OCI-LY3 (cell line): ENCODE measurements at regions not wholly inside any gene's neighbourhood (a gene's known extent, or its start where the extent isn't known, plus 50 kb on each side); places are given as distances from the start of the nearest gene placed in this dataset.
A peak's percentile ranks its signal among the peaks of the same experiment; 100 is the strongest.

Experiments
- H2AFZ ChIP-seq: fragments of 200-600, 300-600 bp; shearing (Covaris generic); 2 replicates; pipeline ENCODE4 v1.6.0; 2014; ENCODE audit warnings: antibody characterized with exemption, low read depth, low read length
- H3K27ac ChIP-seq: fragments of 200-600, 300-600 bp; sonication (generic); 2 replicates; pipeline ENCODE4 v1.5.1; 2014; ENCODE audit warnings: mild to moderate bottlenecking, low read length, moderate library complexity, mixed read lengths
- H3K27me3 ChIP-seq: fragments of 200-600, 300-600 bp; sonication (generic); 2 replicates; pipeline ENCODE4 v1.6.1; 2014; ENCODE audit warnings: low read depth, low read length, mixed read lengths
- H3K36me3 ChIP-seq: fragments of 200-600, 300-600 bp; sonication (generic); replicated peaks from 2 replicates; pipeline ENCODE3; 2014; ENCODE audit warnings: low read depth, low read length, mixed read lengths
- H3K4me1 ChIP-seq: fragments of 300-600, 200-600 bp; sonication (generic); 2 replicates; pipeline ENCODE4 v1.6.1; 2014; ENCODE audit warnings: low read length, mixed read lengths
- H3K4me2 ChIP-seq: fragments of 200-600, 300-600 bp; sonication (generic); 2 replicates; pipeline ENCODE4 v1.6.1; 2014; ENCODE audit warnings: low read length, mixed read lengths
- H3K4me3 ChIP-seq: fragments of 300-600, 200-600 bp; sonication (generic); 2 replicates; pipeline ENCODE4 v1.5.1; 2014; ENCODE audit warnings: antibody characterized with exemption, mild to moderate bottlenecking, low read length, moderate library complexity
- H3K79me2 ChIP-seq: fragments of 300-600, 200-600 bp; shearing (Covaris generic); 2 replicates; pipeline ENCODE4 v1.6.1; 2014; ENCODE audit warnings: mild to moderate bottlenecking, low read length, mixed read lengths
- H3K9ac ChIP-seq: fragments of 300-600, 200-600 bp; shearing (Covaris generic); 2 replicates; pipeline ENCODE4 v1.6.0; 2014; ENCODE audit warnings: mild to moderate bottlenecking, low read length, moderate library complexity
- H3K9me3 ChIP-seq: fragments of 200-600, 300-600 bp; shearing (Covaris generic); 2 replicates; pipeline ENCODE4 v1.6.1; 2014; ENCODE audit warnings: low read length, mixed read lengths; ENCODE audit not compliant: insufficient read depth
- H4K20me1 ChIP-seq: fragments of 200-600, 300-600 bp; sonication (generic); 2 replicates; pipeline ENCODE4 v1.6.1; 2016; ENCODE audit warnings: low read length, mixed read lengths; ENCODE audit not compliant: insufficient read depth
- CTCF ChIP-seq: fragments of 200-600, 300-600 bp; sonication (generic); IDR thresholded peaks from 2 replicates; pipeline ENCODE4 v1.5.1; 2014; ENCODE audit warnings: antibody characterized with exemption, low read length, low read depth
- EZH2phosphoT487 ChIP-seq: fragments of 200-600 bp; shearing (Covaris generic); IDR thresholded peaks from 2 replicates; pipeline ENCODE4 v1.6.1; 2018; ENCODE audit warnings: antibody characterized with exemption, mixed run types, low read depth

- Histone ChIP-seq H3K36me3 (no peaks in the 10 kb centered on the region), H4K20me1 (no peaks in the 10 kb centered on the region), H3K9ac (no peak overlapping the region), H3K9me3 (no peaks in the 10 kb centered on the region), H3K27ac (no peak overlapping the region), H3K79me2 (no peaks in the 10 kb centered on the region), H2AFZ (no peak overlapping the region), H3K4me3 (no peak overlapping the region), H3K27me3 (no peaks in the 10 kb centered on the region), H3K4me2 (no peak overlapping the region), H3K4me1 (peaks cover 11% of the 10 kb centered on the region)
- TF ChIP-seq CTCF (no peak), EZH2phosphoT487 (no peak)
These were observed 55.6 kb upstream of the TESK1 start for GRCh38 chr9:35549441-35549840.

- Histone ChIP-seq H3K27ac (no peak overlapping the region), H3K9me3 (no peaks in the 10 kb centered on the region), H3K36me3 (no peaks in the 10 kb centered on the region), H3K4me3 (no peak overlapping the region), H3K79me2 (no peaks in the 10 kb centered on the region), H4K20me1 (no peaks in the 10 kb centered on the region), H3K9ac (no peak overlapping the region), H3K4me1 (peaks cover 11% of the 10 kb centered on the region), H3K27me3 (no peaks in the 10 kb centered on the region), H2AFZ (no peak overlapping the region), H3K4me2 (no peak overlapping the region)
- no peak for TF ChIP-seq EZH2phosphoT487
- TF ChIP-seq CTCF: no peak
These were observed 52.7 kb upstream of the TESK1 start for GRCh38 chr9:35552376-35552775.

GRCh38 chr9:35552837-35553236 lies 52.2 kb upstream of the TESK1 start:
- no peaks in the 10 kb centered on the region for H3K79me2 ChIP-seq
- H3K4me2 ChIP-seq: no peak overlapping the region; the same call in 1 of the 2 replicates
- peaks cover 11% of the 10 kb centered on the region for H3K4me1 ChIP-seq
- H3K9ac ChIP-seq: no peak overlapping the region
- no peaks in the 10 kb centered on the region for H3K9me3 ChIP-seq
- H3K4me3 ChIP-seq: no peak overlapping the region
- no peak overlapping the region for H2AFZ ChIP-seq
- H3K27me3 ChIP-seq: no peaks in the 10 kb centered on the region
- no peaks in the 10 kb centered on the region for H3K36me3 ChIP-seq
- no peak for TF ChIP-seq EZH2phosphoT487
- no peak for TF ChIP-seq CTCF
- no peaks in the 10 kb centered on the region for H4K20me1 ChIP-seq
- no peak overlapping the region for H3K27ac ChIP-seq

- Histone ChIP-seq H3K27me3 (no peaks in the 10 kb centered on the region), H3K4me2 (peak overlapping the region; percentile 75), H4K20me1 (no peaks in the 10 kb centered on the region), H2AFZ (0 out of 2 replicates have a peak overlapping the region, but pooled peaks have one; percentile 45), H3K79me2 (no peaks in the 10 kb centered on the region), H3K9me3 (no peaks in the 10 kb centered on the region), H3K27ac (no peak overlapping the region), H3K4me3 (peak overlapping the region; percentile 55), H3K9ac (peak overlapping the region; percentile 39; the same call in 1 of the 2 replicates), H3K36me3 (no peaks in the 10 kb centered on the region), H3K4me1 (peaks cover 11% of the 10 kb centered on the region)
- TF ChIP-seq CTCF: peak; percentile 94
- no peak for TF ChIP-seq EZH2phosphoT487
These were observed 51.2 kb upstream of the TESK1 start for GRCh38 chr9:35553670-35554543.
